Right lobe of liver (tissue), 6 donors: ENCODE measurements at regions not wholly inside any gene's neighbourhood (a gene's known extent, or its start where the extent isn't known, plus 50 kb on each side); places are given as distances from the start of the nearest gene placed in this dataset.

ENCODE experiments used
- ATAC-seq, 4 donors: fragments of 200-7000 bp; cut with Tn5 transposase; one replicate each; pipeline ENCODE4 v1.9.1; 2020; ENCODE audit warnings: mild to moderate bottlenecking in 4 of 4, moderate library complexity in 4 of 4
- DNase-seq, 3 donors: peaks; one replicate each; pipeline ENCODE4 v3.0.0-alpha.2; 2020
- H3K27ac ChIP-seq, 3 donors: fragments of 200-600 bp; one replicate each; pipeline ENCODE4 v1.8.0; 2022
- H3K27me3 ChIP-seq, 2 donors: fragments of 200-600 bp; one replicate each; pipeline ENCODE4 v1.8.0; 2022
- H3K36me3 ChIP-seq, 4 donors: fragments of 200-600 bp; sonication (generic) in 1 of 4; one replicate each; pipeline versions ENCODE4 v1.5.1 to v1.8.0; 2017 to 2022; ENCODE audit warnings: control low read depth in 1 of 4
- H3K4me1 ChIP-seq, 4 donors: fragments of 200-600 bp; sonication (generic) in 1 of 4; one replicate each; pipeline versions ENCODE4 v1.5.1 to v1.8.0; 2017 to 2022; ENCODE audit warnings: control low read depth in 1 of 4
- H3K4me3 ChIP-seq, 3 donors: fragments of 200-600 bp; one replicate each; pipeline ENCODE4 v1.8.0; 2022
- H3K9me3 ChIP-seq, 4 donors: fragments of 200-600 bp; sonication (generic) in 1 of 4; one replicate each; pipeline versions ENCODE4 v1.5.1 to v1.8.0; 2017 to 2022; ENCODE audit warnings: control low read depth in 1 of 4
- POLR2A ChIP-seq: fragments of 450-650 bp; IDR thresholded peaks from one replicate; pipeline ENCODE4 v1.6.1; 2017; ENCODE audit warnings: antibody characterized with exemption, mild to moderate bottlenecking
- WGBS: methylation state at CpG from one replicate; pipeline ENCODE4 v1.1.6; 2018; ENCODE audit warnings: low coverage, low lambda C conversion rate; ENCODE audit not compliant: insufficient coverage; ENCODE audit errors: missing lambda C conversion rate; 5-methylcytosine and 5-hydroxymethylcytosine counted together
- intact Hi-C, 2 donors: fragments of 100-400 bp; cut with DNase I; formaldehyde crosslinking; loops; one replicate each; pipeline versions ENCODE4 v1.11.2 to v1.14.1; 2022
- TF ChIP-seq, protein P1 (sequence below), 4 donors: fragments of 200-600 bp in 3 of 4; fragments of 450-650 bp in 1 of 4; IDR thresholded peaks; one replicate each; pipeline versions ENCODE4 v1.5.1 to v1.8.0; 2016 to 2022; ENCODE audit warnings: antibody characterized with exemption in 4 of 4, mild to moderate bottlenecking in 2 of 4
- donor health status: DM: no; HTN: yes; CAD: no.
- donor health status: DM: no; HTN: no; CAD: no.
- donor health status: DM: no; HTN: no; CAD: no.
- donor health status: DM: no; HTN: yes; CAD: no.
- donor health status: DM: no; HTN: yes; CAD: no.

- Histone ChIP-seq H3K4me1 (no peaks in the 10 kb centered on the region), H3K4me3 (no peak overlapping the region), H3K36me3 (no peaks in the 10 kb centered on the region), H3K27me3 (no peaks in the 10 kb centered on the region), H3K9me3 (no peaks in the 10 kb centered on the region), H3K27ac (no peak overlapping the region)
- no peak for ATAC-seq
- DNase-seq, result no peak
- intact Hi-C loops, result no loop called here
- no peak for TF ChIP-seq POLR2A
- TF ChIP-seq, protein P1, sequence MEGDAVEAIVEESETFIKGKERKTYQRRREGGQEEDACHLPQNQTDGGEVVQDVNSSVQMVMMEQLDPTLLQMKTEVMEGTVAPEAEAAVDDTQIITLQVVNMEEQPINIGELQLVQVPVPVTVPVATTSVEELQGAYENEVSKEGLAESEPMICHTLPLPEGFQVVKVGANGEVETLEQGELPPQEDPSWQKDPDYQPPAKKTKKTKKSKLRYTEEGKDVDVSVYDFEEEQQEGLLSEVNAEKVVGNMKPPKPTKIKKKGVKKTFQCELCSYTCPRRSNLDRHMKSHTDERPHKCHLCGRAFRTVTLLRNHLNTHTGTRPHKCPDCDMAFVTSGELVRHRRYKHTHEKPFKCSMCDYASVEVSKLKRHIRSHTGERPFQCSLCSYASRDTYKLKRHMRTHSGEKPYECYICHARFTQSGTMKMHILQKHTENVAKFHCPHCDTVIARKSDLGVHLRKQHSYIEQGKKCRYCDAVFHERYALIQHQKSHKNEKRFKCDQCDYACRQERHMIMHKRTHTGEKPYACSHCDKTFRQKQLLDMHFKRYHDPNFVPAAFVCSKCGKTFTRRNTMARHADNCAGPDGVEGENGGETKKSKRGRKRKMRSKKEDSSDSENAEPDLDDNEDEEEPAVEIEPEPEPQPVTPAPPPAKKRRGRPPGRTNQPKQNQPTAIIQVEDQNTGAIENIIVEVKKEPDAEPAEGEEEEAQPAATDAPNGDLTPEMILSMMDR (IDR thresholded peaks at IDR 0.05), result no peak
- WGBS, result 73% methylated on average over 2 of the region's 2 CpGs
Measured at GRCh38 chr18:22643731-22644130, 226.0 kb upstream of the CTAGE1 start.

- H3K27ac ChIP-seq, result no peak overlapping the region
- DNase-seq (no peak), ATAC-seq (no peak)
- intact Hi-C loops, result no loop called here
- H3K4me1 ChIP-seq, result no peaks in the 10 kb centered on the region
- no peaks in the 10 kb centered on the region for H3K27me3 ChIP-seq
- no peaks in the 10 kb centered on the region for H3K36me3 ChIP-seq
- no peak for TF ChIP-seq POLR2A
- TF ChIP-seq, protein P1 (IDR thresholded peaks at IDR 0.05), result no peak
- H3K4me3 ChIP-seq, result no peak overlapping the region
- H3K9me3 ChIP-seq, result no peaks in the 10 kb centered on the region
Measured at GRCh38 chr18:22650247-22650646, 232.5 kb upstream of the CTAGE1 start.

GRCh38 chr18:22657619-22658018 lies 239.9 kb upstream of the CTAGE1 start:
- no peak for TF ChIP-seq POLR2A
- TF ChIP-seq, protein P1 (IDR thresholded peaks at IDR 0.05), result no peak
- 75% methylated on average over 1 of the region's 1 CpG for WGBS

GRCh38 chr18:22658318-22658717 lies 240.6 kb upstream of the CTAGE1 start:
- no peaks in the 10 kb centered on the region for H3K36me3 ChIP-seq
- WGBS, result 79% methylated on average over 2 of the region's 2 CpGs
- intact Hi-C loops, result no loop called here

More at GRCh38 chr18:22657619-22658018, 239.9 kb upstream of the CTAGE1 start:
- intact Hi-C loops, result no loop called here
- H3K27ac ChIP-seq, result no peak overlapping the region
- H3K4me3 ChIP-seq, result no peak overlapping the region
- ATAC-seq (no peak), DNase-seq (no peak)
- no peaks in the 10 kb centered on the region for H3K4me1 ChIP-seq
- H3K9me3 ChIP-seq, result peaks cover 0 to 10% (median 2%) of the 10 kb centered on the region in 4 donors
- H3K27me3 ChIP-seq, result no peaks in the 10 kb centered on the region
- H3K36me3 ChIP-seq, result no peaks in the 10 kb centered on the region

More at GRCh38 chr18:22658318-22658717, 240.6 kb upstream of the CTAGE1 start:
- no peaks in the 10 kb centered on the region for H3K4me1 ChIP-seq
- H3K4me3 ChIP-seq, result no peak overlapping the region
- ATAC-seq, result peak in 1 of 4 donors; percentile 42
- DNase-seq, result no peak
- peaks cover 0 to 10% (median 2%) of the 10 kb centered on the region in 4 donors for H3K9me3 ChIP-seq
- no peak overlapping the region for H3K27ac ChIP-seq
- TF ChIP-seq, protein P1 (IDR thresholded peaks at IDR 0.05), result no peak
- TF ChIP-seq POLR2A, result no peak
- H3K27me3 ChIP-seq, result no peaks in the 10 kb centered on the region
